Erythroblast (primary cell): ENCODE measurements at regions not wholly inside any gene's neighbourhood (a gene's known extent, or its start where the extent isn't known, plus 50 kb on each side); places are given as distances from the start of the nearest gene placed in this dataset.

Source experiments
- GATA1 ChIP-seq: IDR thresholded peaks from 2 replicates; pipeline ENCODE4 v1.6.1; 2011; ENCODE audit warnings: low read depth, mild to moderate bottlenecking, control low read depth, low read length, moderate library complexity
- POLR2A ChIP-seq: IDR thresholded peaks from 2 replicates; pipeline ENCODE4 v1.6.1; 2011; ENCODE audit warnings: mild to moderate bottlenecking, low read length

DNA sequence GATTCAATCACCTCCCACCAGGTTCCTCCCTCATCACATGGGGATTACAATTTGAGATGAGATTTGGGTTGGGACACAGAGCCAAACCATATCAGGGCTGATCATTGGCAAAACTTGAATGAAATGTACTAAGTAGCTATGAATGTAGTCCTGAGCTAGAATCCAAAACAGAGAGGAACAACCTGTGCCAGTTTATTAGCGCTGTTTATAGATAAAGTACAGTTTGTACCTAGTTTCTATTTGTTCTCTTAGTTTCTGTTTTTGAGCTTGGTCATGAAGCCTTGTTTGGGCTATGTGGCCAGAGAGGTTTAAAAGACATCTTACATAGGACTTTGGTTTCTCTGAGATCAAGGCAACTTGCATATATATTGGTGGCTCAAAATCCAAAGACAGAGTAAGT lies 66.9 kb upstream of the INPP4B start:
- TF ChIP-seq POLR2A (no peak), GATA1 (no peak)
